ENCODE measurements at regions not wholly inside any gene's neighbourhood (a gene's known extent, or its start where the extent isn't known, plus 50 kb on each side); places are given as distances from the start of the nearest gene placed in this dataset.

DNA sequence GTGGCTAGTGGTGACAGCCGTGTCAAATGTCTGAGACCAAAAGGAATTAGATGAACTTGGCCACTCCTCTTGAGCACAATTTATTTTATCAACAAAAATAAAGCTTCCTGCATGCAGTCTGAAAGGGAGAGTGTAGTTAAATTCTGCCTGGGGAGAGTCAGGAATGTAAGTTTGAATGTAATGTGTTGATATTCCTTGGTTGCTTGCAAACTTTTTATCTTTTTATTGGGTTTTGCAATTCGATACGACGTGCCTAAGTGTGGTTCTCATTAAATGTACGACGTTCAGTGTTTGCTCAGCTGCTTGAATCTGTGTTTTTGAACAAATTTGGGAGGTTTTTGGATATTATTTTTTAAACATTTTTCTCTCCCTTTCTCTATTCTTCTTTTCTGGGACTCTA lies 839.9 kb downstream of the CCSER2 start:
- TF ChIP-seq EZH2phosphoT487 (IDR thresholded peaks at IDR 0.05; ENCODE audit: unreplicated experiment) (no peak), ZNF114 (CRISPR knock-in tag; IDR thresholded peaks at IDR 0.05) (no peak), POLR2AphosphoS5 (IDR thresholded peaks at IDR 0.05; ENCODE audit: low read depth) (no peak), EZH2 (IDR thresholded peaks at IDR 0.05; ENCODE audit: low read depth, unreplicated experiment) (no peak), CREB1 (CRISPR knock-in tag; IDR thresholded peaks at IDR 0.05; ENCODE audit: low read depth) (no peak), JUNB (IDR thresholded peaks at IDR 0.05; ENCODE audit: unreplicated experiment) (no peak), ZNF331 (CRISPR knock-in tag; IDR thresholded peaks at IDR 0.05; ENCODE audit: low read depth) (no peak), STAT1 (IDR thresholded peaks at IDR 0.05; ENCODE audit: unreplicated experiment) (no peak)
- TF ChIP-seq, protein P1, sequence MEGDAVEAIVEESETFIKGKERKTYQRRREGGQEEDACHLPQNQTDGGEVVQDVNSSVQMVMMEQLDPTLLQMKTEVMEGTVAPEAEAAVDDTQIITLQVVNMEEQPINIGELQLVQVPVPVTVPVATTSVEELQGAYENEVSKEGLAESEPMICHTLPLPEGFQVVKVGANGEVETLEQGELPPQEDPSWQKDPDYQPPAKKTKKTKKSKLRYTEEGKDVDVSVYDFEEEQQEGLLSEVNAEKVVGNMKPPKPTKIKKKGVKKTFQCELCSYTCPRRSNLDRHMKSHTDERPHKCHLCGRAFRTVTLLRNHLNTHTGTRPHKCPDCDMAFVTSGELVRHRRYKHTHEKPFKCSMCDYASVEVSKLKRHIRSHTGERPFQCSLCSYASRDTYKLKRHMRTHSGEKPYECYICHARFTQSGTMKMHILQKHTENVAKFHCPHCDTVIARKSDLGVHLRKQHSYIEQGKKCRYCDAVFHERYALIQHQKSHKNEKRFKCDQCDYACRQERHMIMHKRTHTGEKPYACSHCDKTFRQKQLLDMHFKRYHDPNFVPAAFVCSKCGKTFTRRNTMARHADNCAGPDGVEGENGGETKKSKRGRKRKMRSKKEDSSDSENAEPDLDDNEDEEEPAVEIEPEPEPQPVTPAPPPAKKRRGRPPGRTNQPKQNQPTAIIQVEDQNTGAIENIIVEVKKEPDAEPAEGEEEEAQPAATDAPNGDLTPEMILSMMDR (conservative IDR thresholded peaks at IDR 0.05; ENCODE audit: low read depth in 2 of 2), result no peak
- TF ChIP-seq, protein P2, sequence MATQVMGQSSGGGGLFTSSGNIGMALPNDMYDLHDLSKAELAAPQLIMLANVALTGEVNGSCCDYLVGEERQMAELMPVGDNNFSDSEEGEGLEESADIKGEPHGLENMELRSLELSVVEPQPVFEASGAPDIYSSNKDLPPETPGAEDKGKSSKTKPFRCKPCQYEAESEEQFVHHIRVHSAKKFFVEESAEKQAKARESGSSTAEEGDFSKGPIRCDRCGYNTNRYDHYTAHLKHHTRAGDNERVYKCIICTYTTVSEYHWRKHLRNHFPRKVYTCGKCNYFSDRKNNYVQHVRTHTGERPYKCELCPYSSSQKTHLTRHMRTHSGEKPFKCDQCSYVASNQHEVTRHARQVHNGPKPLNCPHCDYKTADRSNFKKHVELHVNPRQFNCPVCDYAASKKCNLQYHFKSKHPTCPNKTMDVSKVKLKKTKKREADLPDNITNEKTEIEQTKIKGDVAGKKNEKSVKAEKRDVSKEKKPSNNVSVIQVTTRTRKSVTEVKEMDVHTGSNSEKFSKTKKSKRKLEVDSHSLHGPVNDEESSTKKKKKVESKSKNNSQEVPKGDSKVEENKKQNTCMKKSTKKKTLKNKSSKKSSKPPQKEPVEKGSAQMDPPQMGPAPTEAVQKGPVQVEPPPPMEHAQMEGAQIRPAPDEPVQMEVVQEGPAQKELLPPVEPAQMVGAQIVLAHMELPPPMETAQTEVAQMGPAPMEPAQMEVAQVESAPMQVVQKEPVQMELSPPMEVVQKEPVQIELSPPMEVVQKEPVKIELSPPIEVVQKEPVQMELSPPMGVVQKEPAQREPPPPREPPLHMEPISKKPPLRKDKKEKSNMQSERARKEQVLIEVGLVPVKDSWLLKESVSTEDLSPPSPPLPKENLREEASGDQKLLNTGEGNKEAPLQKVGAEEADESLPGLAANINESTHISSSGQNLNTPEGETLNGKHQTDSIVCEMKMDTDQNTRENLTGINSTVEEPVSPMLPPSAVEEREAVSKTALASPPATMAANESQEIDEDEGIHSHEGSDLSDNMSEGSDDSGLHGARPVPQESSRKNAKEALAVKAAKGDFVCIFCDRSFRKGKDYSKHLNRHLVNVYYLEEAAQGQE (IDR thresholded peaks at IDR 0.05; ENCODE audit: unreplicated experiment), result no peak
- TF ChIP-seq, protein P3, sequence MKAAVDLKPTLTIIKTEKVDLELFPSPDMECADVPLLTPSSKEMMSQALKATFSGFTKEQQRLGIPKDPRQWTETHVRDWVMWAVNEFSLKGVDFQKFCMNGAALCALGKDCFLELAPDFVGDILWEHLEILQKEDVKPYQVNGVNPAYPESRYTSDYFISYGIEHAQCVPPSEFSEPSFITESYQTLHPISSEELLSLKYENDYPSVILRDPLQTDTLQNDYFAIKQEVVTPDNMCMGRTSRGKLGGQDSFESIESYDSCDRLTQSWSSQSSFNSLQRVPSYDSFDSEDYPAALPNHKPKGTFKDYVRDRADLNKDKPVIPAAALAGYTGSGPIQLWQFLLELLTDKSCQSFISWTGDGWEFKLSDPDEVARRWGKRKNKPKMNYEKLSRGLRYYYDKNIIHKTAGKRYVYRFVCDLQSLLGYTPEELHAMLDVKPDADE (IDR thresholded peaks at IDR 0.05), result no peak

Measured in GM23338 (cell line).